Coronary artery (tissue), 2 donors: ENCODE measurements at regions not wholly inside any gene's neighbourhood (a gene's known extent, or its start where the extent isn't known, plus 50 kb on each side); places are given as distances from the start of the nearest gene placed in this dataset.

ENCODE experiments used
- DNase-seq: peaks from one replicate; pipeline ENCODE4 v3.0.0-alpha.2; 2017; ENCODE audit warnings: low spot score
- H3K27ac ChIP-seq, 2 donors: fragments of 200-600 bp; sonication (generic); one replicate each; pipeline ENCODE4 v1.5.1; 2016 to 2019
- H3K4me3 ChIP-seq: fragments of 200-600 bp; sonication (generic); 2 replicates; pipeline ENCODE4 v1.5.1; 2016; ENCODE audit warnings: mild to moderate bottlenecking, moderate library complexity
- CTCF ChIP-seq: fragments of 200-600 bp; sonication (generic); IDR thresholded peaks from one replicate; pipeline ENCODE4 v1.5.1; 2019; ENCODE audit warnings: antibody characterized with exemption

GRCh38 chr11:69370984-69371709 lies 77.2 kb downstream of the MYEOV start:
- no peak overlapping the region for H3K27ac ChIP-seq
- H3K4me3 ChIP-seq: no peak overlapping the region
- no peak for TF ChIP-seq CTCF
- DNase-seq: no peak

- Histone ChIP-seq H3K4me3 (no peak overlapping the region), H3K27ac (no peak overlapping the region)
- no peak for TF ChIP-seq CTCF
- peak; percentile 46 for DNase-seq
Observed at GRCh38 chr11:69371731-69372588, 78.0 kb downstream of the MYEOV start.

- Histone ChIP-seq H3K4me3 (no peak overlapping the region), H3K27ac (no peak overlapping the region)
- DNase-seq: peak; percentile 46
- TF ChIP-seq CTCF: no peak
Observed at GRCh38 chr11:69372589-69373250, 78.8 kb downstream of the MYEOV start.

GRCh38 chr11:69373251-69373635 lies 79.3 kb downstream of the MYEOV start:
- Histone ChIP-seq H3K27ac (no peak overlapping the region), H3K4me3 (no peak overlapping the region)
- no peak for TF ChIP-seq CTCF
- peak; percentile 33 for DNase-seq

GRCh38 chr11:69374110-69374945 lies 80.4 kb downstream of the MYEOV start:
- TF ChIP-seq CTCF: no peak
- H3K27ac ChIP-seq: no peak overlapping the region
- H3K4me3 ChIP-seq: no peak overlapping the region
- DNase-seq: peak; percentile 66

- TF ChIP-seq CTCF: no peak
- no peak for DNase-seq
Observed at GRCh38 chr11:69374946-69375310, 81.0 kb downstream of the MYEOV start.

More at GRCh38 chr11:69374946-69375310, 81.0 kb downstream of the MYEOV start:
- Histone ChIP-seq H3K4me3 (no peak overlapping the region), H3K27ac (no peak overlapping the region)
